ENCODE measurements at regions not wholly inside any gene's neighbourhood (a gene's known extent, or its start where the extent isn't known, plus 50 kb on each side); places are given as distances from the start of the nearest gene placed in this dataset.

DNA sequence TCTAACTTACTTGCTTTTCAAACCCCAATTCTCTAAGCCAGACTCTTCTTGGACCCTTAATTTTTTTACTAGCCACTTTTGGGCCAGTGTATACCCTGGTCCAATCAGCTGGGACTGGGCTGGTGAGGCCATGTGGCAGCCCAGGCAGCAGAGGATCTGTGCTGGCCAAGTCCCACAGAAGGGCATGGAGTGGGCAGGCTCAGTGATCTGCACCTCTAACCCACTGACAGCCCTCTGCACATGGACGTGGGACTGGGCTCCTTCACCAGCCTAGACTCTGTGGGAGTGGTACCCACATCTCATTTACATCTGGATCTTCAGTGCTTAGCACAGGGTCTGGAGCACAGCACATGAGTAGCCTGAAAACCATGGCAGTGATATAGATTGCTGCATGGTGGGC, 56.1 kb upstream of the PRR23C start:
- 37 to 45% methylated on average over 1 of the region's 1 CpG for WGBS, 2 donors
- H3K4me3 ChIP-seq, result no peak overlapping the region

DNA sequence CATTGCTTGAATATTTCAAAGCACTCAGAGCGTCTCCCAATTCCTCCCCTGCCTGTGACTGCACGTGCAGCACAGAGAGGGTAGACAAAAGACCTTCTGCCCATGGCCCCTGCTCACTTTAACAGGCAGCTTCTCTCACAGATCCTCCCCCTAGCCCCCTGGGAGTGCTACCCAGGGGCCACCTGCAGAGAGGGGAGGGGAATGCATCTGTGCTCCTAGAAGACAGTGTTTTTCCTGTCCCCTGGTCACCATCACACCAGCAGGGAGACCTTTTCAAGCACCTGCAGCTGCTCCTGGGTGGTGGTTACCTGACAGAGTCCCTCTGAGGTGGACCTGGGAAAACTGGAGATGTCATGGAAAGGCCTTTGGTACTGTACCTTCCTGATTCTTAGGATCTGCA, 56.7 kb upstream of the PRR23C start:
- 40 to 49% methylated on average over 2 of the region's 2 CpGs for WGBS, 2 donors
- intact Hi-C loops (cut with DNase I), result loop anchor here in 1 of 10 donors (10.0 kb wide), 1 partner anchor 167 kb away; no protein-coding TSS in a partner anchor
- Histone ChIP-seq H3K4me1 (no peaks in the 10 kb centered on the region), H3K9me3 (peaks cover 0 to 9% (median 0%) of the 10 kb centered on the region in 11 donors), H3K4me3 (no peak overlapping the region), H3K27ac (no peak overlapping the region), H3K27me3 (peaks cover 0 to 22% (median 0%) of the 10 kb centered on the region in 7 donors), H3K36me3 (no peaks in the 10 kb centered on the region)
- DNase-seq, result no peak
- TF ChIP-seq, protein P1, sequence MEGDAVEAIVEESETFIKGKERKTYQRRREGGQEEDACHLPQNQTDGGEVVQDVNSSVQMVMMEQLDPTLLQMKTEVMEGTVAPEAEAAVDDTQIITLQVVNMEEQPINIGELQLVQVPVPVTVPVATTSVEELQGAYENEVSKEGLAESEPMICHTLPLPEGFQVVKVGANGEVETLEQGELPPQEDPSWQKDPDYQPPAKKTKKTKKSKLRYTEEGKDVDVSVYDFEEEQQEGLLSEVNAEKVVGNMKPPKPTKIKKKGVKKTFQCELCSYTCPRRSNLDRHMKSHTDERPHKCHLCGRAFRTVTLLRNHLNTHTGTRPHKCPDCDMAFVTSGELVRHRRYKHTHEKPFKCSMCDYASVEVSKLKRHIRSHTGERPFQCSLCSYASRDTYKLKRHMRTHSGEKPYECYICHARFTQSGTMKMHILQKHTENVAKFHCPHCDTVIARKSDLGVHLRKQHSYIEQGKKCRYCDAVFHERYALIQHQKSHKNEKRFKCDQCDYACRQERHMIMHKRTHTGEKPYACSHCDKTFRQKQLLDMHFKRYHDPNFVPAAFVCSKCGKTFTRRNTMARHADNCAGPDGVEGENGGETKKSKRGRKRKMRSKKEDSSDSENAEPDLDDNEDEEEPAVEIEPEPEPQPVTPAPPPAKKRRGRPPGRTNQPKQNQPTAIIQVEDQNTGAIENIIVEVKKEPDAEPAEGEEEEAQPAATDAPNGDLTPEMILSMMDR (IDR thresholded peaks at IDR 0.05), result no peak
- no peak for ATAC-seq

More for the DNA sequence above, 56.1 kb upstream of the PRR23C start:
- DNase-seq (no peak), ATAC-seq (no peak)
- H3K36me3 ChIP-seq, result no peaks in the 10 kb centered on the region
- TF ChIP-seq, protein P1 (IDR thresholded peaks at IDR 0.05), result no peak
- no peaks in the 10 kb centered on the region for H3K4me1 ChIP-seq
- intact Hi-C loops (cut with DNase I), result loop anchor here in 1 of 10 donors (10.0 kb wide), 1 partner anchor 166 kb away; no protein-coding TSS in a partner anchor
- H3K27ac ChIP-seq, result no peak overlapping the region
- H3K9me3 ChIP-seq, result peaks cover 0 to 9% (median 0%) of the 10 kb centered on the region in 11 donors
- peaks cover 0 to 22% (median 0%) of the 10 kb centered on the region in 7 donors for H3K27me3 ChIP-seq

DNA sequence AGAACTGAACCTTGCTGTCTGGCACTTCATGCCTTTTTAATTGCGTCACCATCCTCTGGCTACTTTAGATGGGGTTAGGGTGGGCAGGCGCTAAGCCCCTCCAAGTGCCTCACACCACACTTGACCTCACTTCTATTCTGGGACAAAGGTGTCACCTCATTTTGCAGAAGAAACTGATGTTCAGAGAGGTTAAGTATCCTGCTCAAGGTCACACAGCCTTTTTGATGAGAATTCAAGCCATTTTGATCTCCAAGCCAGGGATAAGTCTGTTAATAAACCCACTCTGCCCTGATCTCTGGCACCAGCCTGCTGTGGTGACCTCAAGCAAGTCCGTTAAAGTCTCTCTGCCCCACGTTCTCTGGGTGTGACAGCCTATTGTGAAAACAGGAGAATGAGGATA, 58.8 kb upstream of the PRR23C start:
- 66 to 77% methylated on average over 4 of the region's 4 CpGs for WGBS, 2 donors
- no peak for ATAC-seq
- no peak for DNase-seq
- intact Hi-C loops (cut with DNase I), result loop anchor here in 1 of 10 donors (10.0 kb wide), 1 partner anchor 169 kb away; no protein-coding TSS in a partner anchor
- H3K36me3 ChIP-seq, result no peaks in the 10 kb centered on the region
- peaks cover 0 to 5% (median 0%) of the 10 kb centered on the region in 11 donors for H3K9me3 ChIP-seq
- no peak overlapping the region for H3K27ac ChIP-seq
- no peaks in the 10 kb centered on the region for H3K4me1 ChIP-seq
- peaks cover 0 to 22% (median 0%) of the 10 kb centered on the region in 7 donors for H3K27me3 ChIP-seq
- H3K4me3 ChIP-seq, result no peak overlapping the region
- TF ChIP-seq, protein P1 (IDR thresholded peaks at IDR 0.05), result no peak

DNA sequence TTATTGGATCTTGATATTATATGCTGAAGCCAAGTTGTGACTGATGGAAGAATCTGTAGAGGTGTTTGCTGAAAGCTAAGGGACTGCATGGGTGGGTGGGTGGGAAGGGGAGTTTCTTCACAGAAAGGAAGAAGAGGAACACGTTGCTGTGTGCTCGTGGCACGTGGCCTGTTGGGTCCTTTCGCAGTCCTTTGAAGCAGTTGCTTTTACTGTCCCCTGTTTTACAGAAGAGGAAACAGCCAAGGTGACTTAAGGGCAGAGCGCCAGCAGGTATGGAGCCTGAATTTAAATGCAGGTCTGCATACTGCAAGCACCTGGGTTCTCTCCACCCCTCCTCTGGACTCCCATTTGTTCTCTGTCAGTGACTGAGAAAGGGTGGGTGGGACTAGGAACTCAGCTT, 59.4 kb upstream of the PRR23C start:
- 77 to 89% methylated on average over 5 of the region's 5 CpGs for WGBS, 2 donors
- TF ChIP-seq, protein P1 (IDR thresholded peaks at IDR 0.05), result no peak
- no peak overlapping the region for H3K27ac ChIP-seq
- H3K36me3 ChIP-seq, result no peaks in the 10 kb centered on the region
- H3K4me3 ChIP-seq, result no peak overlapping the region
- intact Hi-C loops (cut with DNase I), result loop anchor here in 1 of 10 donors (10.0 kb wide), 1 partner anchor 169 kb away; no protein-coding TSS in a partner anchor
- DNase-seq (no peak), ATAC-seq (no peak)
- no peaks in the 10 kb centered on the region for H3K9me3 ChIP-seq
- H3K27me3 ChIP-seq, result peaks cover 0 to 22% (median 0%) of the 10 kb centered on the region in 7 donors
- H3K4me1 ChIP-seq, result no peaks in the 10 kb centered on the region
